ENCODE measurements at regions not wholly inside any gene's neighbourhood (a gene's known extent, or its start where the extent isn't known, plus 50 kb on each side); places are given as distances from the start of the nearest gene placed in this dataset.

- Histone ChIP-seq H3K27ac (replicated peaks) (no peak overlapping the region), H3K27me3 (ENCODE audit: insufficient read depth, poor library complexity, severe bottlenecking) (no peaks in the 10 kb centered on the region), H3K4me3 (replicated peaks; ENCODE audit: insufficient read depth, low read length) (no peak overlapping the region)
- DNase-seq (ENCODE audit: low read depth in 1 of 2, low spot score in 1 of 2): peak in 1 of 2 experiments; percentile 56
- no peak for TF ChIP-seq POLR2AphosphoS5 (IDR thresholded peaks at IDR 0.05; ENCODE audit: low read depth)
Observed at GRCh38 chr2:71884303-71885042, 263.2 kb downstream of the CYP26B1 start.

- no peak overlapping the region for H3K4me3 ChIP-seq (replicated peaks; ENCODE audit: insufficient read depth, low read length)
- no peak overlapping the region for H3K27ac ChIP-seq (replicated peaks)
- TF ChIP-seq CTCF (IDR thresholded peaks at IDR 0.05; ENCODE audit: insufficient read depth, low read length) (no peak), GABPA (IDR thresholded peaks at IDR 0.05; ENCODE audit: low read depth) (peak; percentile 43; the same call in 1 of the 2 replicates), POLR2AphosphoS5 (IDR thresholded peaks at IDR 0.05; ENCODE audit: low read depth) (peak; percentile 93)
- no peaks in the 10 kb centered on the region for H3K27me3 ChIP-seq (ENCODE audit: insufficient read depth, poor library complexity, severe bottlenecking)
- peak; percentile 65 to 95 for DNase-seq (ENCODE audit: low read depth in 1 of 2, low spot score in 1 of 2)
Observed at GRCh38 chr2:71882949-71883472, 264.7 kb downstream of the CYP26B1 start.

GRCh38 chr2:71882236-71882946 is 265.3 kb downstream of the CYP26B1 start:
- no peak for TF ChIP-seq CTCF (IDR thresholded peaks at IDR 0.05; ENCODE audit: insufficient read depth, low read length)
- no peak for TF ChIP-seq SPI1 (IDR thresholded peaks at IDR 0.05; ENCODE audit: borderline replicate concordance, low read depth)
- TF ChIP-seq REST (IDR thresholded peaks at IDR 0.05; ENCODE audit: insufficient replicate concordance, low read depth): no peak
- no peak for TF ChIP-seq POLR2AphosphoS5 (IDR thresholded peaks at IDR 0.05; ENCODE audit: low read depth)
- no peak for TF ChIP-seq GABPA (IDR thresholded peaks at IDR 0.05; ENCODE audit: low read depth)

GRCh38 chr2:71880846-71881610 is 266.6 kb downstream of the CYP26B1 start:
- Histone ChIP-seq H3K27ac (replicated peaks) (no peak overlapping the region), H3K27me3 (ENCODE audit: insufficient read depth, poor library complexity, severe bottlenecking) (peaks cover 4% of the 10 kb centered on the region), H3K4me3 (replicated peaks; ENCODE audit: insufficient read depth, low read length) (no peak overlapping the region)
- DNase-seq (ENCODE audit: low read depth in 1 of 2, low spot score in 1 of 2): no peak
- TF ChIP-seq POLR2AphosphoS5 (IDR thresholded peaks at IDR 0.05; ENCODE audit: low read depth) (no peak), CTCF (IDR thresholded peaks at IDR 0.05; ENCODE audit: insufficient read depth, low read length) (no peak), REST (IDR thresholded peaks at IDR 0.05; ENCODE audit: insufficient replicate concordance, low read depth) (no peak), SPI1 (IDR thresholded peaks at IDR 0.05; ENCODE audit: borderline replicate concordance, low read depth) (no peak), GABPA (IDR thresholded peaks at IDR 0.05; ENCODE audit: low read depth) (no peak)

More at GRCh38 chr2:71882236-71882946, 265.3 kb downstream of the CYP26B1 start:
- Histone ChIP-seq H3K4me3 (replicated peaks; ENCODE audit: insufficient read depth, low read length) (no peak overlapping the region), H3K27ac (replicated peaks) (no peak overlapping the region), H3K27me3 (ENCODE audit: insufficient read depth, poor library complexity, severe bottlenecking) (peaks cover 4% of the 10 kb centered on the region)
- no peak for DNase-seq (ENCODE audit: low read depth in 1 of 2, low spot score in 1 of 2)

Data from HL-60 (cell line).